ENCODE measurements at regions not wholly inside any gene's neighbourhood (a gene's known extent, or its start where the extent isn't known, plus 50 kb on each side); places are given as distances from the start of the nearest gene placed in this dataset.

DNA sequence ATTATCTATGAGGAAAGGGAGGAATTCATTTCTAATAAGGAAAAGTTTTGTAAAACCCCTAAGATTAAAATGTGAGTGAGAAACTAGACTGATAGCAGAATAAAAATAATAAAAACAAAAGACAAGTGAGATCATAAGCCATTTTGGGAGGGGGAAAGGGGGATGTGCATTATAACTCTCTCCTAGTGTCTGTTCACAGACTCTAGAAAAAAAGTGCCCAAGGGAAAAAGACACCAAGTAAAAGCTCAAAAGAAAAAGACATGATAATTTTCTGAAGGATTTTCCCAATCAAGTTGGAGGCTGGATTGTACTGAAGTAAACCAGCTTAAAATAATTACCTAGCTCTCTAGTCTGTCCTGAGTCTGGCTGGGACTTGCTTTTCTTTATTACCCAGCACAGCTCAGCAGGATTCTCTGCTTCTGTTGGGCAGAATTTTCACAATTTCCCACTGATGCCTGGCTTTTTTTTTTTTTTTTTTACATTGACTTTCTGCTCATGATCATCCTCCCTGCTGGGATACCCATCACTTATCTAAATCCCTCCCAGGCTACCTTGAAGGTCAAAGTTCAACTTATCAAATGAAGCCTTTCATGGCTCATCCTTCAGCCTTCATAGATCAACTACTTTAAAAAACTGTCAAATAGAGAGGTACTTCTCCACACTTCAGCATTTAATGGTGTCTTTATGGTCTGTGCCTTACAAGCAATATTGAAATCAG lies 124.2 kb upstream of the KCNJ16 start:
- no peaks in the 10 kb centered on the region for H3K27me3 ChIP-seq (ENCODE audit: control insufficient read depth, insufficient read depth)
- intact Hi-C loops (cut with DNase I) = no loop called here
- no peak for DNase-seq

DNA sequence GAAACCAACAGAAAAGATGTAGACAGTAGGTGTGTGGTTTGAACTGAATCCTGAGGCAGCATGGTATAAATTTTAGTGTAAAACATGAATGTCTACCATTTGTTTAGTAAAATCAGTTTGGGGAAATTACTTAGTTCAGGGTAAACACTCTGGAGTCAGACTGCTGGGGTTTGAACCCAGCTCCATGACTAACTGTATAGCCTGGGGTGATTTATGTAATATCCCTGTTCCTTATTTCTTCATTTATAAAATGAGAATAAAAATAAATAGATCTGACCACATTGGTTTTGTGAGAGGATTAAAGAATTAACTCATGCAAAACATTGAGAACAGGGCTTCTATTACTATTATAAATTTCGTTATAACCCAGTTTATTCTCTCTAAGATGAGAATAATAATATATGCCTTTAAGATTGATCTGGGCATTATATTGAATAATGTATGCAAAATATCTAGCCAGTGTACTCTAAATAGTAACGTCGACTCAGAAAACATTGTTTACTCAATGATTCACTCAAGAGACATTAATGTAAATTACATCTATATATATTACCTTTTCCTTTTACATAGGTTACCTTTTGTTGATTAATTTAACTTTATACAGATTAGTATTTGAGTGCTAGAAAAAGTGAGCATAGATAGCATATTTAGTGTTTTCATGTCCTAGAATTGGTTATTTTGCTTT lies 120.6 kb upstream of the KCNJ16 start:
- Histone ChIP-seq H3K27me3 (ENCODE audit: control insufficient read depth, insufficient read depth) (no peaks in the 10 kb centered on the region), H3K9me3 (ENCODE audit: control insufficient read depth, low read length) (no peaks in the 10 kb centered on the region), H3K4me1 (ENCODE audit: control insufficient read depth, insufficient read depth, low read length) (no peaks in the 10 kb centered on the region), H3K27ac (ENCODE audit: low read length) (no peak overlapping the region), H3K4me3 (ENCODE audit: low read length) (no peak overlapping the region)
- WGBS = 89% methylated on average over 3 of the region's 3 CpGs
- intact Hi-C loops (cut with DNase I) = no loop called here
- ATAC-seq = no peak
- DNase-seq = no peak

More for the DNA sequence above, 124.2 kb upstream of the KCNJ16 start:
- H3K27ac ChIP-seq (ENCODE audit: low read length) = no peak overlapping the region
- no peak for ATAC-seq
- no peak overlapping the region for H3K4me3 ChIP-seq (ENCODE audit: low read length)
- H3K4me1 ChIP-seq (ENCODE audit: control insufficient read depth, insufficient read depth, low read length) = no peaks in the 10 kb centered on the region
- H3K9me3 ChIP-seq (ENCODE audit: control insufficient read depth, low read length) = no peaks in the 10 kb centered on the region

DNA sequence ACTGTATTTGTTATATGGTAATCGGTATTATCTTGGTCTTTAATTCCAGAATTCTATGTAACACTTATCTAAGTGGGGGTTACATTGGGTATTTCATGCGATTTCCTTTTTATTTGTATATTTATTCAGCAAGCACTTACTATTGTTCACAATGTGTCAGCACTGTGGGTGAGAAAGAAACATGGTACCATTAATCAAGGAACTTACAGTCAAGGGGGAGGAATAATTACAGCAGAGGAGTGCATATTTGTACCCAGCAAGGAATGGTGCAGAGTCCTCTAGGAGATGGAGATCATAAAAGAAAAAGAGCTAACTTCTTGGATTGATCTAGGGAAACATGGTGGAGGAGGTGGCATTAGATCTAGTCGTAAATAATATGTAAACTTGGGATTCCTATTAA lies 117.0 kb upstream of the KCNJ16 start:
- Histone ChIP-seq H3K4me1 (ENCODE audit: control insufficient read depth, insufficient read depth, low read length) (no peaks in the 10 kb centered on the region), H3K27ac (ENCODE audit: low read length) (no peak overlapping the region), H3K4me3 (ENCODE audit: low read length) (no peak overlapping the region), H3K27me3 (ENCODE audit: control insufficient read depth, insufficient read depth) (no peaks in the 10 kb centered on the region), H3K9me3 (ENCODE audit: control insufficient read depth, low read length) (no peaks in the 10 kb centered on the region)
- 93% methylated on average over 3 of the region's 3 CpGs for WGBS
- intact Hi-C loops (cut with DNase I) = no loop called here
- no peak for DNase-seq
- ATAC-seq = no peak

DNA sequence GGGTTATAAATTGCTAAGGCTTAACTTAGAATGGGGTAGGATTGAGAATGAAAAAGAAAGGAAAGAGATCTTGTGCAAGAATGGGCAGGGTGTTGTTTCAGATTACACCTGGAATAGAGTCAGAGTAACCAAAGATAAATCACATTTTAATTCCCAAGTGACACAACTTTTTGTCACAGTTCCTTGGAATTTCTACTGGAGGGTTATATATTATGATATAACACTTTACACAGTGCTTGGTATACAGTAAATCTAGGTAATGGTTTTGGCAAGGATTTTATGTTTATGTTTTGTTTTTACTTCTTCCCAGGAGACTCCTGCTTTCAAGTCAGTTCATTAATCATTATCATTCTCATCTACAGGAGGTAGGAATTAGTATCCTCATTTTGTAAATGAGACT lies 115.7 kb upstream of the KCNJ16 start:
- intact Hi-C loops (cut with DNase I) = no loop called here

DNA sequence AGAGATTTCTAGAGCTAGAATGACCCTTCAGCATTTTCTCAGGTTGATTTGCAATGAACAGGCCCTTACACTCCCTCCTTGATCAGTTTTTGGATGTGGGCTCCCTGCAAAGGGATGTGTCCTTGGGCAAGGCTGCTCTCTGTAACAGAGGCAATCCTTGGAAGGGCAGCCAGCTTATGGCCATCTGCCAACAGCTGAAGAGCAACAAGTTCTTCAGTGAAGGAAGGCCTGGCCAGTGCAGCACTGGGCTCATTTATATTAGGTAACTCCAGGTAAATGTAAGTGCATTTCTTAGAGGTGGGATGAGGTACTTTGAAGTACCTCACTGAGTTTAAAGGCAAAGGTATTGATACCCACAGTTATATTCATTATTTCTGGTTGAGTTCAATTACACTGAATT lies 114.3 kb upstream of the KCNJ16 start:
- intact Hi-C loops (cut with DNase I) = no loop called here
- Histone ChIP-seq H3K4me1 (ENCODE audit: control insufficient read depth, insufficient read depth, low read length) (no peaks in the 10 kb centered on the region), H3K9me3 (ENCODE audit: control insufficient read depth, low read length) (no peaks in the 10 kb centered on the region), H3K27me3 (ENCODE audit: control insufficient read depth, insufficient read depth) (no peaks in the 10 kb centered on the region), H3K4me3 (ENCODE audit: low read length) (no peak overlapping the region), H3K27ac (ENCODE audit: low read length) (no peak overlapping the region)
- DNase-seq (peak; percentile 11 to 76 (median 40)), ATAC-seq (peak in 1 of 2 donors; percentile 46)

More for the DNA sequence above, 115.7 kb upstream of the KCNJ16 start:
- ATAC-seq (no peak), DNase-seq (no peak)
- Histone ChIP-seq H3K4me1 (ENCODE audit: control insufficient read depth, insufficient read depth, low read length) (no peaks in the 10 kb centered on the region), H3K4me3 (ENCODE audit: low read length) (no peak overlapping the region), H3K27ac (ENCODE audit: low read length) (no peak overlapping the region), H3K27me3 (ENCODE audit: control insufficient read depth, insufficient read depth) (no peaks in the 10 kb centered on the region), H3K9me3 (ENCODE audit: control insufficient read depth, low read length) (no peaks in the 10 kb centered on the region)

DNA sequence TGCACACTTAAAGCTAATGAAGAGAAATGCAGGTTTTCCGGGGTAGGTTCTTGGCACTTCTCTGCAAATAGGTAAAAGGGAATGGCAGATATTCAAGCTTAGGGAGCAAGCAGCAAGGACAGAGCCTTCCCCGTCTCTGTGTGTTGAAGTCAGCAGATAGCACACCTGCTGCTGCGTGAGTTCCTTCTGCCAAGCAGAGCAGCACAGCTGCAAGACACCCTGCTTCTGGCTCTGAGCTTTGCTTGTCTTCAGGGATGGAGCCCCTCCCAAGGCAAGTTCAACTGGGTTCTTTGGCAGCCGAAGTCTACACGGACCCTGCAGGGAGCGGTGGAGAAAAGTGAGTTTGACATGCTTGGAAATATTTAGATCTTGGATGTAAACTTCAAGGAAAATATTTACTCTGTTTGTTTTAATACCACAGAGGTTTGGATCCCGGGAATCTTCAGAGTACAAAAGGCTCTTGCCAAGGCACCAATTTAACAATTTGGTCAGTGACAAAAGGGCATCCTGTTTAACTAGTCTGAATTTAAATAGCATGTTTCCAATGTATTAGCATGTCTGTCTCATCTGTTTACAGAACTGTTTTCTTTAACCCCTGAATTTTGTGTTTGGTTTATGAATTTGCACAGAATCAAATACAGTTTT lies 113.4 kb upstream of the KCNJ16 start:
- peak in 1 of 2 donors; percentile 29 for ATAC-seq
- intact Hi-C loops (cut with DNase I) = no loop called here
- Histone ChIP-seq H3K9me3 (ENCODE audit: control insufficient read depth, low read length) (no peaks in the 10 kb centered on the region), H3K4me3 (ENCODE audit: low read length) (no peak overlapping the region), H3K4me1 (ENCODE audit: control insufficient read depth, insufficient read depth, low read length) (no peaks in the 10 kb centered on the region), H3K27ac (ENCODE audit: low read length) (no peak overlapping the region), H3K27me3 (ENCODE audit: control insufficient read depth, insufficient read depth) (no peaks in the 10 kb centered on the region)
- DNase-seq = peak in 1 of 3 donors; percentile 35
- WGBS = 40% methylated on average over 7 of the region's 7 CpGs

DNA sequence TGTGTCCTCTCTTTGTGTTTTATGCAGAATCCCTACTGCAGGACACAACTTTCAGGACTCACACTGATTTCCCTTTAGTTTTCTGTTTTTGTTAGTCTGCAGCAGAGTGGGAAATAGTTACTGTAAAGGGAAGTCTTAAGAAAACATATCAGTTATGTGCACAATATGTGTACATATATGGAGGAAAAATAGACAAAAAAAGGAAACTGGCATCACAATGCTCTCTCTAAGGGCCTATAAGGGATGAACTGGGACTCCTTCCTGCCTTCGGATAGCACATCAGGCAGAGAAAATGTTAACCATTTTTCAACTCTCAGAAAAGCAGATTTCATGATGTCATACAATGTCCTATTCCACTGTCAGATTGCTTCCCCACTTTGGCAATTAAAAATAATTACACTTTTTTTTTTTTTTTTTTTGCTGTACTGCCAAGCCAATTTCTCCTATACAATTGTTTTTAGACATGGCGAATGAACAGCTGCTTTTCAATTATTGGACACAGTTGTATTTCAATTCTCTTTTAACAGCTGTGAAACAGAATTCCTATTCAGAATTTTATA lies 112.5 kb upstream of the KCNJ16 start:
- ATAC-seq (no peak), DNase-seq (no peak)
- no peaks in the 10 kb centered on the region for H3K4me1 ChIP-seq (ENCODE audit: control insufficient read depth, insufficient read depth, low read length)
- 68% methylated on average over 2 of the region's 2 CpGs for WGBS
- intact Hi-C loops (cut with DNase I) = no loop called here
- no peak overlapping the region for H3K27ac ChIP-seq (ENCODE audit: low read length)
- no peak overlapping the region for H3K4me3 ChIP-seq (ENCODE audit: low read length)
- H3K9me3 ChIP-seq (ENCODE audit: control insufficient read depth, low read length) = no peaks in the 10 kb centered on the region
- no peaks in the 10 kb centered on the region for H3K27me3 ChIP-seq (ENCODE audit: control insufficient read depth, insufficient read depth)

DNA sequence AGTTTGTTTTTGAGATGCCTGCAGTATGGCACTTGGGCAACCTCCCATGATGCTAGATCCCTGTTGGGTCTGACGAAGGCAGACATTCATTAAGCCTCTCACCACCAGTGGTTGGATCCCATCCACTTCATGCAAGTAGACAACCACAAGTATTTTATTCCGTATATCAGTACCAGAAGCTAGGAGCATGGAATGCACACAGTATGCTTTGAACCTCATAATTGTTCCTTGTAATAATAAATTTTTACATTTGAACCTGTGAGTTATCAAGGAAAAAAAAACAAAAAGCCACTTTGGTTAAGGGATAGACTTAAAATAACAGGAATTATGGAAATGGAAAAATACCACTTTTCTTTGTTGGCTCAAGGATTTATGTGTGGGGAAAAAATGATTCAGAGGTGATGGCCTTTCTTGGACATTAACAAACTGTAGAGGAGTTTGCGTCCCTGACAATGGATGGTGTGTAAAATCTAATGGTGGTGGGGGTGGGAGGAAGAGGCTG lies 107.1 kb upstream of the KCNJ16 start:
- 77% methylated on average over 3 of the region's 3 CpGs for WGBS
- ATAC-seq (no peak), DNase-seq (no peak)
- Histone ChIP-seq H3K4me1 (ENCODE audit: control insufficient read depth, insufficient read depth, low read length) (no peaks in the 10 kb centered on the region), H3K9me3 (ENCODE audit: control insufficient read depth, low read length) (no peaks in the 10 kb centered on the region), H3K27ac (ENCODE audit: low read length) (no peak overlapping the region), H3K4me3 (ENCODE audit: low read length) (no peak overlapping the region), H3K27me3 (ENCODE audit: control insufficient read depth, insufficient read depth) (no peaks in the 10 kb centered on the region)
- intact Hi-C loops (cut with DNase I) = no loop called here

DNA sequence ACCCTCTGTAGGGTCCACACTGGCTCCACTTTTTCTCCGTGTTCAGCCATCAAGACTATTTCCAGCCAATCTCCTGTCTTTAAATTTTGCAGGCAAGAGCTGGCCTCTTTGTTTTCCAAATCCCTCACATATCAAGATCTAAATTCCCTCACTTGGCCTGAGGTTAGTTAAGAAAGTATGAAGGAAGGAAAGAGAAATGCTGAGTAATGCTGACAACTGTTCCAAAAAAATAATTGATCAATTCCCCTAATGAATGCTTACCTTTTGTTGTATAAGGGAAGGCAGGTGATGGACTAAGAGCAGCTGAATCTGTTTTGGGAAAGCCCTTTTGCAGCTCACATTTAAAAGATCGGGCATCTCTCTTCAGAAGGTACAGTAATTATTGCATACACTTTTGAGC lies 105.1 kb upstream of the KCNJ16 start:
- no peaks in the 10 kb centered on the region for H3K4me1 ChIP-seq (ENCODE audit: control insufficient read depth, insufficient read depth, low read length)
- intact Hi-C loops (cut with DNase I) = no loop called here
- WGBS = 75% methylated on average over 2 of the region's 2 CpGs
- ATAC-seq = no peak
- DNase-seq = no peak
- no peak overlapping the region for H3K27ac ChIP-seq (ENCODE audit: low read length)
- H3K9me3 ChIP-seq (ENCODE audit: control insufficient read depth, low read length) = peaks cover 6% of the 10 kb centered on the region
- H3K27me3 ChIP-seq (ENCODE audit: control insufficient read depth, insufficient read depth) = no peaks in the 10 kb centered on the region
- no peak overlapping the region for H3K4me3 ChIP-seq (ENCODE audit: low read length)

DNA sequence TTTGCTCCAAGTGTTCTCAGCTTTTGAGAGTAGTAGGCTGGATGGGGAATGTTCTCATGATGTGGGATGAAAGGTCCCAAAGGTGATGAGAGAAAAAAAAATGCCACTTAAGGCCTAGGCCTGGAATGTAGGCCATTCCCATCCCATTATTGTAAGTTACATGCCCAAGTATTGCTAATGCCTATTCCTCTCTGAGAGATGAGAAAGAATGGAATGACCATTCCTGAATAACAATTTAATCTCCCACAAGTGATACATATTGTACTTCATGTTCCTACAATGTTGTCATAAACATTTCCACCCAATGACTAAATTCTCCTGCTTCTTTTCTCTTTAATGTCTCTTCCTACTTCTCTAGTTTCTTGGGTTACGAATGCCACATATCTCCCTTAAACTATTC lies 102.8 kb upstream of the KCNJ16 start:
- 96% methylated on average over 1 of the region's 1 CpG for WGBS
- DNase-seq = no peak
- no peak for ATAC-seq
- Histone ChIP-seq H3K9me3 (ENCODE audit: control insufficient read depth, low read length) (peaks cover 6% of the 10 kb centered on the region), H3K27me3 (ENCODE audit: control insufficient read depth, insufficient read depth) (no peaks in the 10 kb centered on the region), H3K27ac (ENCODE audit: low read length) (no peak overlapping the region), H3K4me1 (ENCODE audit: control insufficient read depth, insufficient read depth, low read length) (no peaks in the 10 kb centered on the region), H3K4me3 (ENCODE audit: low read length) (no peak overlapping the region)
- intact Hi-C loops (cut with DNase I) = no loop called here

DNA sequence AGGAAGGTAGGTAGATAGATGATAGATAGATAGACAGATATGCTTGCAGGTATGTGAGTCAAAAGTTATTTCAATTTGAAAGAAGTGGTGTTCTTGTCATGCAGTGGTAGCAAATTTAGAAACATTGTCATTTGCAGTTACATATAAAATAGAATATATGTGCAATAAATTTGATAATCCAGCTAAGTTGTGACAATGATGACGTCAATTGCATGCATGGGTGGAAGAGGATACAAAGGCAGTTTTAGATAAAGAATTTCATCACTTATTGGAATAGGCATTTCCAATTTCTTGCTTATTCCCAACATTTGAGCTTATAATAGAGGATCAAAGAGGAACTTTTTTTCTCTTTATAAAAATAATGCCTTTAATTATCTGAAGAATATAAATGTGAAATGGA lies 99.2 kb upstream of the KCNJ16 start:
- H3K9me3 ChIP-seq (ENCODE audit: control insufficient read depth, low read length) = peaks cover 6% of the 10 kb centered on the region
- H3K4me3 ChIP-seq (ENCODE audit: low read length) = no peak overlapping the region
- no peaks in the 10 kb centered on the region for H3K27me3 ChIP-seq (ENCODE audit: control insufficient read depth, insufficient read depth)
- ATAC-seq (no peak), DNase-seq (no peak)
- WGBS = 85% methylated on average over 1 of the region's 1 CpG
- no peak overlapping the region for H3K27ac ChIP-seq (ENCODE audit: low read length)
- no peaks in the 10 kb centered on the region for H3K4me1 ChIP-seq (ENCODE audit: control insufficient read depth, insufficient read depth, low read length)
- intact Hi-C loops (cut with DNase I) = no loop called here
